ENCODE measurements at regions not wholly inside any gene's neighbourhood (a gene's known extent, or its start where the extent isn't known, plus 50 kb on each side); places are given as distances from the start of the nearest gene placed in this dataset.

DNA sequence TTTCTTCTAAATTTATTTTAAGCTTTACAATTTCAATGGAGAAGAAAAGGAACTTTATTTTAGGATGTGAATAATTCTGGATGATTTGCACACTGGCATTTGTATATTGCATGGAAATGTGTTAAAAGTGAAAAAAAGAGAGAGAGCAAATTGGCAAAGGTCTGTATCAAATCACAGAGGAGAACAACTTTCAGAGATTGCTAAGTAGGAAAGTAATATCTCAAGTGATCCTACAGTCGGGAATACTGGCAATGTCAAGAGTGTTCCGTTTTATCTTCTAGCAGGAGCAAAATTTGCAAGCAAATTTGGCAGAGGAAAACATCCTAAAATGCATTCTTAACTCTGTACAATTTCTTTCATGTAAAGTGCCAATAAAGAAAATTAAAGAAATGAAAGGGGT lies 97.1 kb upstream of the TMC3 start:
- no peak for DNase-seq

DNA sequence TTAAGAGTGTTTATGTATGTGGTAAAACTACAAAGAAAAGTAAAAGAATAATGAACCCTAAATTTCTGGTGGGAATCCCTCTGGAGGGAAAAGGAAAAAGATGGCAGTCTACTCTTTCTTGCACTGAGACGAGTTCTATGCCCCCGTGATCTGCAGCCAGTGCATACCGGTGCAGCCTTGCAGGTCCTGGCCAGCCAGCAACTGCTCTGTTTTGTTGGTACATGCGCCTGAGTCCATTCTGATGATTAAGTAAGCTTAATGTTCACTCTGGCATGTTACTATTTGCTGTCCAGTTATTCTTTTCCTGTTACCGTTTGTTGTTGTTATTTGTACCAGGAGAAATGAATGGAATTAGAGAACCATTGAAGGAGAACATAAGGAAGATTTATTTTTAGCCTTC lies 95.1 kb upstream of the TMC3 start:
- DNase-seq: no peak

DNA sequence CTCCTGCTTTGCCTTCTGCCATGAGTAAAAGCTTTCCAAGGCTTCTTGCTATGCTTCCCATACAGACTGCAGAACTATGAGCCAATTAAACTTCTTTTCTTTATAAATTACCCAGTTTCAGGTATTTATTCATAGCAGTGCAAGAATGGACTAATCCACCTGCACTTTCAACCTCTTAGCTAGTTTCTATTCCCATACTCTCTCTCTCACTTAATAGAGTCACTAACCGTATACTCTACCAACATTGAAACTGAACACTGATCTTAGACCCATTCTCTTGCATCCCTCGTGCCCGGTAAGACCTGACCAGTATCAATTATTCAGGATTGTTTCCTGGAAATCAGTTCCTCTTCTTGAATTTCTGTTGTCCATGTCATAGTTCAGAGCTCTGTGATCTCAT lies 92.7 kb upstream of the TMC3 start:
- no peak for DNase-seq

DNA sequence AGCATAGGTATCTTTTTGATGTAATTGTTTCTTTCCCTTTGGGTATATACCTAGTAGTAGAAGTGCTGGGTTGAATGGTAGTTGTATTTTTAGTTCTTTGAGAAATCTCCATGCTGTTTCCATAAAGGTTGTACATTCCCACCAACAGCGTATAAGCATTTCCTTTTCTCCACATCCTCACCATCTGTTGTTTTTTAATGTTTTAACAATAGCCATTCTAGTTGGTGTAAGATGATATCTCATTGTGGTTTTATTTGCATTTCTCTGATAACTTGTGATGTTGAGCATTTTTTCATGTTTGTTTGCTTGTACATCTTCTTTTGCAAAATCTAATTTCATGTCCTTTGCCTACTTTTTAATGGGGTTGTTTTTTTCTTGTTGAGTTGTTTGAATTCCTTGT lies 80.0 kb upstream of the TMC3 start:
- DNase-seq: no peak

DNA sequence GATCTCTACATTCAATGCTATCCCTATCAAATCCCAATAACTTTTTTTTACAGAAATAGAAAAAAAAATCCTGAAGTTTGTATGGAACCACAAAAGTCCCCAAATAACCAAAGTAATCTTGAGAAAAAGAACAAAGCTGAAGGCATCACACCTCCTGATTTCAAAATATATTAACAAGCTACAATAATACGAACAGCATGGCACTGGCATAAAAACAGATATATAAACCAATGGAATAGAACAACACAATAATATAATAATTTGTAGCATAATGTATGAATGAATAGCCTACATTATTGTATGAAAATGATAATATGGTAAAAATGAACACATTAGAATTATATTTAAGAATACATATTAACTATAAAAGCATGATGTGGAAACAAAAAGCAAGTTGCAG lies 76.7 kb upstream of the TMC3 start:
- DNase-seq: no peak

DNA sequence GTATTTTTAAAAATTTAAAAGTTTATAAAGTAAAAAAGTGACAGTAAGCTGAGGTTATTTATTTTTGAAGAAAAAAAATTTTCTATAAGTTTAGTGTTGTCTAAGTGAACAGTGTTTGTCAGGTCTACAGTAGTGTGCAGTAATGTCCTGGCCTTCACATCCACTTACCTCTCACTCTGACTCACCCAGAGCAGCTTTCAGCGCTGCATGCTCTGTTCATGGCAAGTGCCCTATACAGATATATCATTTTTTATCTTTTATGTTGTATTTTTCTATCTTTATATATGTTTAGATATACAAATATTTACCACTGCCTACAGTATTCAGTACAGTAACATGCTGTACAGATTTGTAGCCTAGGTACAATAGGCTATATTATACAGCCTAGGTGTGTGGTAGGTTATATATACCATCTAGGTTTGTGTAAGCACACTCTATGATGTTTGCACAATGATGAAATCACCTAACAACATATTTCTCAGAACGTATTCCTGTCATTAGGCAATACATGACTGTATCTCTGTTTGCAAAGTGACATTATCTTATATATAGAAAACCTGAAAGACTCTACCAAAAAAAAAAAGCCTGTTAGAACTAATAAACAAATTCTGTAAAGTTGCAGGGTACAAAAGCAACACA lies 75.9 kb upstream of the TMC3 start:
- no peak for DNase-seq

DNA sequence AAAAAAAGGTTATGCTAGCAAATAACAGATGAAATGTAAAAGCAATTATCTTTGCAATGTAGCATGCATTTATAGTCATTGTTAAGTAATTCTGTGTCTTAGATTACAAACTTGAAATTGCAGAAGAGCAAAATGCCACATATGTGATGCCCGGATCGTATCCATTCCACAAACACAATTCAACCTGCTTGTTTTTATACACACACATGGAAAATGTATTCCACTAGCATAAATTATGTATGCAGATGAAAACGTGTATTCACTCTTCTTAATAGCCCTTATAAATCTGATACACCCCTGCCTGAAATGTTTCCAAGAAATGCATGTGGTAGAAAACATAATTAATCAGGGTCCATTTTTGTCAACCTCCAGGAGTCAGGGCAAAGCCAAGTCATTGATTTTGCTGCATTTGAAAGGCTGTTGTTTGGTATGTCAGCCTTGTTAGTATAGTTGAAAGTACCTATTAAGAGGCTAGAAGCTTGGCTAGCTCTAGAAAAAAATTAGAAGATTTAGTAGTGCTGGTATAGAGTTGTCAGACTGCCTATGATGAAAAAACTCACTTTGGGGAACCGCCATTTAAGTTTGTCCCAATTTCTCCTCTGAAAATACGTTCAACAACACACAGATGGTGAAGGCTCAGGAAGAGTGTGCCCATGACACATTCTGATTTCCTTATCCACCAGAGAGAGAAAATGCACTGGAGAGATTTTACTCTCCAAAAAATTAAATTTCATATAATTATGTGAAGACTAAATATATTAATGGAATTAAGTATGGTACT lies 69.2 kb upstream of the TMC3 start:
- DNase-seq: no peak

DNA sequence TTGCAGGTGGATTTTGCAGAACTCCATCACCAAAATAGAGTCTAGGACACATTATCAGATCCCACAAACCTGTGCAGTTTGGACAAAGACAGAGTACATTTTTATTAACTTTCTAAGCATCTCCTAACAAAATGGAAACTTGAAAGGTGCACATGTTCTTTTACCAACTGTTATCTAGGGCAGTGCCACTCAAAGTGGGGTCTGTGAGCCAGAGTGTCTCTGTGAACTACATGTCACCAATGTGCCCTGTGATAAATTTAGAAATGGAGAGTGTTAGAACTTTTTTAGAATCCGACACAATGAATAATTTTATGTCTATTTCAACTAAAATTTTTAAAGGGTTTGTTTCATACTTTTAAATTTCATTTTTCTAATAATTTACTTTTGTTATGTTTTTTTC lies 68.4 kb upstream of the TMC3 start:
- no peak for DNase-seq

DNA sequence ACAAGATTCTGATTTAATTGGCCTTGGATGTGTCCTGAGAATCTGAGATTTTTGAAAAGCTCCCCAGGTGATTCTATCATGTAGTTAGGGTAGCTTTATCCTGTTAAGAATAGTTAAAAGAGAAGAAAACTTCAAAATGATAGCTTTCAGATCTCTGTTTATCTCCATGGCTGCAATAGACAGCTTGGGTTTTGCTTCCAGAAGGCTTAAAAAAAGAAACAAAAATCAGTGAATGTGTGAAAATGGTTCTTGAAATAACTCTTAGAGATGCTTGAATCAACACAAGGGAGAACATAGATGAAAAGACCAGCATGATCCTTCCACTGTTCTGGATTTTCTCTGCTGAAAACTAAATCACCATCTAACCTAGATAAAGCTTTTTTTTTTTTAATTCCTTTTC lies 60.8 kb upstream of the TMC3 start:
- no peak for DNase-seq

DNA sequence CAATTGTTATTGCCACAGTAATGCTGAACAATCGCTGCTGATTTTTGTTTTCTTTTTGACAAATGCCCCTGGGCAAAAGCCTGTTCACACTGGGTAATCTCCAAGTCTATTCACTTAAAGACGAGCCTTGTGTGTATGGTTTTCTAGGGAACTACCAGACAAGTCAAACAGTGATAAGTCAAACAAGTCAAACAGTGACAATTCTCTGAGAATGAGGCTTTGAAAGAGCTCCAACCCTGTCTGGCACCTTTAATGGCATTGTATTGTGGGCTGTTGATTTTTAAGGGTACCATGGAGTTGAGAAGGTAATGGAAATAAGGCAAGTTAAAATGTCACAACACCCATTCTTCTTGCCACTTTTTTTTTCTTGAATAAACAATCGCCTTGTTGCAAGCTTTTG lies 59.4 kb upstream of the TMC3 start:
- DNase-seq: no peak

DNA sequence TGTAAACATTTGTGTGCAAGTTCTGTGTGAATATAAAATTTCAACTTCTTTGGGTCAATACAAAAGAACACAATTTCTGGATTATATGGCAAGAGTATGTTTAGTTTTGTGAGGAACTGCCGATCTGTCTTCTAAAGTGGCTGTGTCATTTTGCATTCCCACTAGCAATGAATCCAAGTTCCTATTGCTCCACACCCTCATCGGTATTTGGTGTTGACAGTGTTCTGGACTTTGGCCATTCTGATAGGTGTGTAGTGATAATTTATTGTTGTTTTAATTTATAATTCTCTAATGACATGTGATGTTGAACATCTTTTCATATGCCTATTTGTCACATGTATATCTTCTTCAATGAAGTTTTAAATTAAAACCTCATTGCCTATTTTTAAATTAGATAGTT lies 58.2 kb upstream of the TMC3 start:
- DNase-seq: no peak

DNA sequence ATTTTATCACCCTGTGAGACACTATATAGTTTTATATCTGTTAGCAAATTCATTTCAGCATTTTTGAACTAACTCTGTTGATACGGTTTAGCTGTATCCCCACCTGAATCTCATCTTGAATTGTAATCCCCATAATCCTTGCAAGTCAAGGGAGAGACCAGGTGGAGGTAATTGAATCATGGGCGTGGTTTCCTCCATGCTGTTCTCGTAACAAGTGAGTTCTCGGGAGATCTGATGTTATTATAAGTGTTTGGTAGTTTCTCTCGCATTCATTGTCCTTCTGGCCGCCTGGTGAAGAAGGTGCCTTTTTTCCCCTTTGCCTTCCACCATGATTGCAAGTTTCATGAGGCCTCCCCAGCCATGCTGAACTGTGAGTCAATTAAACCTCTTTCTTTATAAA lies 53.2 kb upstream of the TMC3 start:
- DNase-seq: no peak

DNA sequence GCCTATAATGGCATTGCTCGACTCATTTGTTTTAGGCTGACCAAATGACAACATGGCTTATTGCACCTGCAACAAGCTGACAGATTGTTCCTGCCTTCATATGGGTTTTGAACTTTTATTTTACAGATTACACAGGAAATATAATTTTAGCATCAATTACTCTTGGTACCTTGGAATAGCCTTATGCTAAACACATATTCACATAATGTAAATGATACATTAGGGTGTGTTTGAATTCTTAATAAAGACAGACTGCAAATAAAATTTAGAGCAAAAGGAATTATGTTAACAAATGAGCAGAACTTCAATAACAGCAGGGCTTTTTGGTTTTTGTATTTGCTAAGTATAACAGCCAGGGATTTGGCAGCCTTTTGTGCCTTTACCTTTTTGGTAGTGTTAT lies 51.9 kb upstream of the TMC3 start:
- DNase-seq: no peak

All from stimulated activated CD4-positive, alpha-beta T cell treated with anti-CD3 and anti-CD28 coated beads, Interleukin-4, amount 100 ng/mL, for 24 hours (primary cell).